DND-41 (cell line): ENCODE measurements at regions not wholly inside any gene's neighbourhood (a gene's known extent, or its start where the extent isn't known, plus 50 kb on each side); places are given as distances from the start of the nearest gene placed in this dataset.

ENCODE experiments used
- ATAC-seq: fragments of 200-7000 bp; cut with Tn5 transposase; 3 replicates; pipeline ENCODE4 v1.9.1; 2021; ENCODE audit warnings: low read depth; ENCODE audit not compliant: insufficient read depth
- DNase-seq: peaks from one replicate; pipeline ENCODE4 v3.0.0-alpha.2; 2020
- H2AFZ ChIP-seq: 2 replicates; pipeline ENCODE4 v1.6.0; 2012; ENCODE audit warnings: low read depth, low read length
- H3K27ac ChIP-seq: 2 replicates; pipeline ENCODE4 v1.5.1; 2012; ENCODE audit warnings: low read length, inconsistent platforms
- H3K27me3 ChIP-seq: fragments of 200-600 bp; sonication (generic); 2 replicates; pipeline ENCODE4 v1.6.0; 2012; ENCODE audit warnings: low read length, mild to moderate bottlenecking, inconsistent platforms; ENCODE audit not compliant: insufficient read depth, poor library complexity
- H3K36me3 ChIP-seq: 2 replicates; pipeline ENCODE4 v1.5.1; 2012; ENCODE audit warnings: low read length, inconsistent platforms; ENCODE audit not compliant: insufficient read depth
- H3K4me1 ChIP-seq: 2 replicates; pipeline ENCODE4 v1.5.1; 2012; ENCODE audit warnings: mild to moderate bottlenecking, low read length; ENCODE audit not compliant: insufficient read depth
- H3K4me2 ChIP-seq: 2 replicates; pipeline ENCODE4 v1.6.0; 2012; ENCODE audit warnings: mild to moderate bottlenecking, moderate library complexity, low read length, inconsistent platforms; ENCODE audit not compliant: insufficient read depth
- H3K4me3 ChIP-seq, 2 experiments: fragments of 200-600 bp in 1 of 2; shearing (Covaris generic) in 1 of 2; 2 replicates each; pipeline ENCODE4 v1.5.1; 2012 to 2016; ENCODE audit warnings: inconsistent platforms in 2 of 2, low read length in 2 of 2, mild to moderate bottlenecking in 2 of 2, low read depth in 1 of 2, moderate library complexity in 1 of 2
- H3K79me2 ChIP-seq: 2 replicates; pipeline ENCODE4 v1.6.0; 2012; ENCODE audit warnings: low read length, inconsistent platforms; ENCODE audit not compliant: insufficient read depth
- H3K9ac ChIP-seq: 2 replicates; pipeline ENCODE4 v1.6.0; 2012; ENCODE audit warnings: low read depth, mild to moderate bottlenecking, inconsistent platforms, low read length, moderate library complexity
- H3K9me3 ChIP-seq: 2 replicates; pipeline ENCODE4 v1.5.1; 2012; ENCODE audit warnings: low read length, moderate library complexity, mild to moderate bottlenecking, inconsistent platforms; ENCODE audit not compliant: insufficient read depth, severe bottlenecking
- H4K20me1 ChIP-seq: 2 replicates; pipeline ENCODE4 v1.6.0; 2012; ENCODE audit warnings: low read length; ENCODE audit not compliant: insufficient read depth
- EZH2 ChIP-seq: IDR thresholded peaks from 3 replicates; pipeline ENCODE4 v1.6.1; 2012; ENCODE audit warnings: borderline replicate concordance, low read depth, mild to moderate bottlenecking, moderate library complexity, low read length, inconsistent platforms; ENCODE audit not compliant: severe bottlenecking
- TF ChIP-seq, protein P1 (sequence below): IDR thresholded peaks from 2 replicates; pipeline ENCODE4 v1.5.1; 2012; ENCODE audit warnings: borderline replicate concordance, low read length, moderate library complexity, mild to moderate bottlenecking; ENCODE audit not compliant: poor library complexity, severe bottlenecking; ENCODE audit errors: extremely low read depth

- no peaks in the 10 kb centered on the region for H3K27me3 ChIP-seq
- ATAC-seq: no peak
- no peaks in the 10 kb centered on the region for H3K79me2 ChIP-seq
- no peaks in the 10 kb centered on the region for H3K36me3 ChIP-seq
- H2AFZ ChIP-seq: no peak overlapping the region
- H3K9me3 ChIP-seq: no peaks in the 10 kb centered on the region
- H4K20me1 ChIP-seq: no peaks in the 10 kb centered on the region
- H3K4me1 ChIP-seq: no peaks in the 10 kb centered on the region
- no peak overlapping the region for H3K4me2 ChIP-seq
- DNase-seq: no peak
- H3K27ac ChIP-seq: no peak overlapping the region
- H3K9ac ChIP-seq: no peak overlapping the region
- no peak overlapping the region for H3K4me3 ChIP-seq
- TF ChIP-seq EZH2: no peak
- TF ChIP-seq, protein P1, sequence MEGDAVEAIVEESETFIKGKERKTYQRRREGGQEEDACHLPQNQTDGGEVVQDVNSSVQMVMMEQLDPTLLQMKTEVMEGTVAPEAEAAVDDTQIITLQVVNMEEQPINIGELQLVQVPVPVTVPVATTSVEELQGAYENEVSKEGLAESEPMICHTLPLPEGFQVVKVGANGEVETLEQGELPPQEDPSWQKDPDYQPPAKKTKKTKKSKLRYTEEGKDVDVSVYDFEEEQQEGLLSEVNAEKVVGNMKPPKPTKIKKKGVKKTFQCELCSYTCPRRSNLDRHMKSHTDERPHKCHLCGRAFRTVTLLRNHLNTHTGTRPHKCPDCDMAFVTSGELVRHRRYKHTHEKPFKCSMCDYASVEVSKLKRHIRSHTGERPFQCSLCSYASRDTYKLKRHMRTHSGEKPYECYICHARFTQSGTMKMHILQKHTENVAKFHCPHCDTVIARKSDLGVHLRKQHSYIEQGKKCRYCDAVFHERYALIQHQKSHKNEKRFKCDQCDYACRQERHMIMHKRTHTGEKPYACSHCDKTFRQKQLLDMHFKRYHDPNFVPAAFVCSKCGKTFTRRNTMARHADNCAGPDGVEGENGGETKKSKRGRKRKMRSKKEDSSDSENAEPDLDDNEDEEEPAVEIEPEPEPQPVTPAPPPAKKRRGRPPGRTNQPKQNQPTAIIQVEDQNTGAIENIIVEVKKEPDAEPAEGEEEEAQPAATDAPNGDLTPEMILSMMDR: no peak
Observed at GRCh38 chr13:62139597-62139996, 723.9 kb upstream of the PCDH20 start.

DNA sequence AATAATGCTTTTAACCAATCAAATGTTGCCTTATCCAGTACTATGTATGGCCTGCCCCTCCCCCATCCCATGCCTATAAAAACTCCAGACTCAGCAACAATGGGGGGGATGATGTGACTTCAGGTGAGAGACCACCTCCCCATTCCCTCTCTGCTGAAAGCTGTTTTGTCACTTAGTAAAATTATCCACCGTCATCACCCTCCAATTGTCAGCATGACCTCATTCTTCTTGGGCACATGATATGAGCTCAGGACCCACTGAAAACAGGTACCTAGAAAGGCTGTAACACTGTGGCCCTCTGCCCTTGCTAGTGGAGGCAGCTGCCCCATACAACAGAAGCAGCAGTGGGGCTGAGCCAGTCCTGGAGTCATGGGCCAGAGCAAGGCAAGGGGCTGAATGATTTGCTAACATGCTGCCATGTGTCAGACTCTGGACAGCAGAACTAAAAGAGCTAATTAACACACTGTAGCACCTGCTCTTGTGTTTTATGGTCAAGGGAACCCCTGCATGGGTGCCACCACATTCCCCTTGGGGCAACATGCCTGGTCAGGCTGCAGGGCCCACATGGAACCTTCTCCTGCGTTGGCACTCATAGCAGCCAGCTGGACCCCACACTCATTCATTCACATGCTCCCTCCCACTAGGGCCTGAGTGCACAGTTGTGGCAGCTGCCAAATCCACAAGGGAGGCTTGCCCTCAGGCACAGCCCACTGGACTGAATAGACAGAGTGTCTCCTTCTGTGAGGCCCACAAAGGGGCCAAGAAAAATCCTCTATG lies 722.2 kb upstream of the PCDH20 start:
- DNase-seq: no peak
- H3K9ac ChIP-seq: no peak overlapping the region
- H3K79me2 ChIP-seq: no peaks in the 10 kb centered on the region
- H3K36me3 ChIP-seq: no peaks in the 10 kb centered on the region
- H3K4me3 ChIP-seq: no peak overlapping the region
- TF ChIP-seq, protein P1: no peak
- TF ChIP-seq EZH2: no peak
- no peaks in the 10 kb centered on the region for H4K20me1 ChIP-seq
- H2AFZ ChIP-seq: no peak overlapping the region
- H3K9me3 ChIP-seq: no peaks in the 10 kb centered on the region
- H3K4me2 ChIP-seq: no peak overlapping the region
- no peaks in the 10 kb centered on the region for H3K27me3 ChIP-seq
- no peak overlapping the region for H3K27ac ChIP-seq
- no peaks in the 10 kb centered on the region for H3K4me1 ChIP-seq
- no peak for ATAC-seq

DNA sequence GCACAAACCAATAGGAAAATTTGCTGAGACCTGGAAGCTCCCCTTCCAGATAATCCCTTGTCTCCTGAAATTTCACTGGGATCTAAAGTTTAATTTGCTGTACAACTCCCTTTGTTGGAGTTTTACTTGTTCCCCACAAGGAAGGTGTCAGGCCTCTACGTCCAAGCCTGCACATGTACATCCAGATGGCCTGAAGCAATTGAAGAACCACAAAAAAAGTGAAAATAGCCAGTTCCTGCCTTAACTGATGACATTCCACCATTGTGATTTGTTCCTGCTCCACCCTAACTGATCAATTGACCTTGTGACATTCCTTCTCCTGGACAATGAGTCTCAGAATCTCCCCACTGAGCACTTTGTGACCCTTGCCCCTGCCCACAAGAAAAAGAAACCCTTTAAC lies 716.0 kb upstream of the PCDH20 start:
- H3K4me1 ChIP-seq: no peaks in the 10 kb centered on the region
- no peak for ATAC-seq
- no peak for TF ChIP-seq EZH2
- TF ChIP-seq, protein P1: no peak
- H2AFZ ChIP-seq: no peak overlapping the region
- H3K4me3 ChIP-seq: no peak overlapping the region
- H3K27ac ChIP-seq: no peak overlapping the region
- no peak overlapping the region for H3K9ac ChIP-seq
- no peaks in the 10 kb centered on the region for H3K9me3 ChIP-seq
- H3K4me2 ChIP-seq: no peak overlapping the region
- H3K27me3 ChIP-seq: no peaks in the 10 kb centered on the region
- H3K79me2 ChIP-seq: no peaks in the 10 kb centered on the region
- no peak for DNase-seq
- no peaks in the 10 kb centered on the region for H3K36me3 ChIP-seq
- H4K20me1 ChIP-seq: no peaks in the 10 kb centered on the region
